Small intestine (tissue), 7 donors: ENCODE measurements at regions not wholly inside any gene's neighbourhood (a gene's known extent, or its start where the extent isn't known, plus 50 kb on each side); places are given as distances from the start of the nearest gene placed in this dataset.

Experiments used
- DNase-seq, 2 donors: peaks; one replicate each; pipeline versions ENCODE4 v3.0.0 to v3.0.0-alpha.2; 2013
- FAIRE-seq: peaks from 2 replicates; lab custom pipeline; 2012; peaks lifted over from hg19 to GRCh38; lab: Jason Lieb, UNC
- H3K27ac ChIP-seq, 3 donors: one replicate each; pipeline ENCODE4 v1.5.1; 2013; ENCODE audit warnings: low read length in 2 of 3, mild to moderate bottlenecking in 2 of 3, control low read depth in 1 of 3, inconsistent platforms in 1 of 3, low read depth in 1 of 3, moderate library complexity in 1 of 3
- H3K27me3 ChIP-seq, 3 donors: one replicate each; pipeline ENCODE4 v1.6.1; 2013; ENCODE audit warnings: low read length in 3 of 3, inconsistent platforms in 1 of 3; ENCODE audit not compliant: control insufficient read depth in 3 of 3, insufficient read depth in 3 of 3
- H3K36me3 ChIP-seq, 3 donors: one replicate each; pipeline ENCODE4 v1.6.1; 2013; ENCODE audit warnings: low read length in 3 of 3, inconsistent platforms in 1 of 3, low read depth in 1 of 3, mild to moderate bottlenecking in 1 of 3, moderate library complexity in 1 of 3; ENCODE audit not compliant: control insufficient read depth in 3 of 3, insufficient read depth in 2 of 3
- H3K4me1 ChIP-seq, 3 donors: one replicate each; pipeline ENCODE4 v1.6.1; 2013; ENCODE audit warnings: low read length in 2 of 3, inconsistent platforms in 1 of 3, low read depth in 1 of 3, mild to moderate bottlenecking in 1 of 3, moderate library complexity in 1 of 3; ENCODE audit not compliant: control insufficient read depth in 3 of 3, insufficient read depth in 2 of 3
- H3K4me3 ChIP-seq, 3 donors: one replicate each; pipeline ENCODE4 v1.5.1; 2013; ENCODE audit warnings: low read length in 3 of 3, control low read depth in 1 of 3, inconsistent platforms in 1 of 3, low read depth in 1 of 3, mild to moderate bottlenecking in 1 of 3, moderate library complexity in 1 of 3
- H3K9me3 ChIP-seq, 2 donors: one replicate each; pipeline ENCODE4 v1.6.1; 2013; ENCODE audit warnings: low read depth in 1 of 2, low read length in 1 of 2; ENCODE audit not compliant: control insufficient read depth in 2 of 2, insufficient read depth in 1 of 2
- WGBS, 3 donors: extraction: QIAGEN DNeasy Blood & Tissue Kit; methylation state at CpG; one replicate each; pipeline ENCODE4 v1.1.7; 2013; 5-methylcytosine and 5-hydroxymethylcytosine counted together
- donor health status: healthy with polysubstance abuse.
- donor health status: control.
- donor health status: control.
- donor health status: Bipolar disorder and iron deficiency.
- donor health status: healthy.

DNA sequence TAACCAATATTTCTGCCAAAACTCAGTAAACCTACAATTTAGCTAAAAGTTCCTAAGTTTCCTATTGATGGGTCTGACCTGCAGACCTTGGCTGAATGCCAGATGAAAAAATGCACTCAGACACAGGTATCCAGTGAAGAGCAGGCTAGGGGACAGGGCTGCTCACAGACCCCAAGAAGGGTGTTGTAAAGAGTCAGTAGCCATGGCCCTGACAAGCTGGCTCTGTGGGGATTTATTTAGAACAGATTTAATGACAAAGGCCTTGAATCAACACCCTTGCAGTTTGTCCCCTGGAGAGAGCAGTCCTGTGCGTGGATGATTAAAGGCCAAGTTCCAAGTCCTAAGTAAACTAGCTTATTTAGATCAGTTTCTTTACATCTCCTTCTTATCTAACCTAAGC lies 1243.2 kb upstream of the ADGRL4 start:
- FAIRE-seq = no peak
- 13 to 69% (median 18%) methylated on average over 1 of the region's 1 CpG for WGBS, 3 donors
- Histone ChIP-seq H3K4me1 (no peaks in the 10 kb centered on the region), H3K36me3 (no peaks in the 10 kb centered on the region), H3K9me3 (peaks cover 0 to 12% of the 10 kb centered on the region in 2 donors), H3K4me3 (no peak overlapping the region), H3K27ac (no peak overlapping the region), H3K27me3 (no peaks in the 10 kb centered on the region)
- no peak for DNase-seq

DNA sequence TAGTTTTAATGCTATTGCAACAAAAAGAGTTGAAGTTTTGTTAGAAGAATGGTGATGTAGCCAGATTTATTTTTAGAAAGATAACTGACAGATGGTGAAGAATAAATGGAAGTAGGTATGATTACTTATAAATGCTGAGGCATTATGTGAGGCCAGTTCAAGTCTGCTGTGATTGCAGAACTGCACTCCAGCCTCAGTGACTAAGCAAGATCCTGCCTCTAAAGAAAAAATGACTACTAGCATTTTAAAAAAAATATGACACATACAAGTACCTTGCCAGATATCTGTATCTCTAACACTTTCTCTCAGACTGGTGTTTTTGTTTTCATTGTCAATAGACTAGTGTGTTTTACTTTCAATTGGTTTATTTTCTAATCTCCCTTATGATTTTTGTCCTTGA lies 1242.4 kb upstream of the ADGRL4 start:
- no peak for DNase-seq
- Histone ChIP-seq H3K27ac (no peak overlapping the region), H3K27me3 (no peaks in the 10 kb centered on the region), H3K9me3 (peaks cover 0 to 12% of the 10 kb centered on the region in 2 donors), H3K4me3 (no peak overlapping the region), H3K4me1 (no peaks in the 10 kb centered on the region), H3K36me3 (no peaks in the 10 kb centered on the region)
- no peak for FAIRE-seq

DNA sequence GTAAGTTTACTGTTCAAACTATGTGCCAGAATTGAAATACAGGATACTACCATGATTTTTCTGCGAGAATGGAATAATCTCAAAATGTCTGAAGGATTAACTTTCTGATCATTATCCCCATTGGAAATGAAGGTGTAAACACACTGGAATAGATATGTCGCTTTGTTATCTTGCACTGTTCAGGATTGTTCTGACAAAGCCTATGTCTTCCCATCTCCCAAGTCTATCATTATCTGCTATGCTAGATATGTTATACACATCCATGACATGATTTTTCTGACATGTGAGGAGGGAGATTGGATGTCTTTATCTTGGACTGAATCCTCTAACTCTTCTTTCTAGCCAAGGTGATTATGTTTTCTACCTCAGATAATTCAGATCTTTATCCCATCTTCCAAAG lies 1239.3 kb upstream of the ADGRL4 start:
- Histone ChIP-seq H3K27ac (no peak overlapping the region), H3K4me1 (no peaks in the 10 kb centered on the region), H3K4me3 (no peak overlapping the region), H3K27me3 (no peaks in the 10 kb centered on the region), H3K9me3 (peaks cover 0 to 12% of the 10 kb centered on the region in 2 donors), H3K36me3 (no peaks in the 10 kb centered on the region)
- WGBS, 3 donors = 84 to 93% (median 90%) methylated on average over 2 of the region's 2 CpGs
- FAIRE-seq (no peak), DNase-seq (no peak)

DNA sequence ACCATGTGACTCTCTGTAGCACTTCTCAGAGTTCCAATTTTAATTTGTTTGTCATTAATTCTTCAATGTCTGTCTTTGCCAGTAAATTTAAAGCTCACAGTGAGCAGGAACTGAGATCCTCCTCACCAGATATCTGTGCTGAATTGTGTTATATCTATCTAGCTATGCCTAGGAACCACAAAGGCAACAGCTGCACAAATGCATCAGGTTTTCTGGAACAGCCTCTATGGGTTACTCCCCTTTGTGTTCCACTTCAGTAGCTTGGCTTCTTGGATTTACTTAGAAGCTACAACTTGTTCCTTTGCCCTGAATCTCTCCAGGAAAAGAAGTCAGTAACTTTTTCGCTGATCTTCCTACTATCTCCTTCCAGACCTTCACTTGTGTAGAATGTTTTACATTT lies 1237.8 kb upstream of the ADGRL4 start:
- Histone ChIP-seq H3K9me3 (peaks cover 0 to 2% of the 10 kb centered on the region in 2 donors), H3K4me3 (no peak overlapping the region), H3K27me3 (no peaks in the 10 kb centered on the region), H3K36me3 (no peaks in the 10 kb centered on the region), H3K4me1 (no peaks in the 10 kb centered on the region), H3K27ac (no peak overlapping the region)
- FAIRE-seq = no peak
- DNase-seq = no peak
- WGBS, 3 donors = 80 to 83% (median 83%) methylated on average over 1 of the region's 1 CpG

DNA sequence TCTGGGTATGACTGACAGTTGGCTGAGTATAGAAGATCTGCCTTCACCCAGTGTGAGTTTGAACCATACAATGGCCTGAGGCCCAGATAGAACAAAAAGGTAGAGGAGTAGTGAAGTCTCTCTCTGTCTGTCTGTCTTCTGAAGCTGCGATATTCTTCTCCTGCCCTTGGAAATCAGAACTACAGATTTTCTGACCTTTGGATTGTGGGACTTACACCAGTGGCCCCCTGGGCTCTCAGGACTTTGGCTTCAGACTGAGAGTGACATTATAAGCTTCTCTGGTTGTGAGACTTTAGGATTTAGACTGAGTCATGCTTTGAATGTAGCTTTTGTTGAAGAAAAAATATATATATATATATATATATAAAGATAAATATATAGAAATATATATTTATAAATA lies 1235.0 kb upstream of the ADGRL4 start:
- Histone ChIP-seq H3K4me3 (no peak overlapping the region), H3K4me1 (no peaks in the 10 kb centered on the region), H3K27ac (peak overlapping the region in 1 of 3 donors; percentile 38), H3K27me3 (no peaks in the 10 kb centered on the region), H3K9me3 (no peaks in the 10 kb centered on the region), H3K36me3 (no peaks in the 10 kb centered on the region)
- FAIRE-seq (no peak), DNase-seq (peak in 1 of 2 donors; percentile 58)
- 58 to 90% (median 87%) methylated on average over 1 of the region's 1 CpG for WGBS, 3 donors

DNA sequence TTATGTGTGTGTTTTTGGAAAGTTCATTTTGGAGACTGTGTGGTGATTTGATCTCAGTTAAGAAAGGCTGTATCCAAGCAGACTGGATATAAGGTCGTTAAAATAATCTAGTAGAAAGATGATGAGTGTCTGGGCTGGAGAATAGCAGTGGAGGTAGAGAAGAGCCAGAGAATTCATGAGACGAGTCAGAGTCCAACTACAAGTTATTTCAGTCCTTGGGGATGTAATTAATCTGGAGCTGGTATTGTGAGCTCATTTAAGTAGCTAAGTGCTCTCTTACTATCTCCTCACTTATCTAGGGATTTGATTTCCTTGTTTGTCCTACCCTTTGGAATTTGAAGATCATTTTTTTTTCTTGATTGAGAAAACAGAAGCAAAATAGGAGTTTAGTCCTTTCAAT lies 1219.0 kb upstream of the ADGRL4 start:
- 16 to 41% (median 30%) methylated on average over 2 of the region's 2 CpGs for WGBS, 3 donors
- DNase-seq = peak in 1 of 2 donors; percentile 8
- no peak for FAIRE-seq

DNA sequence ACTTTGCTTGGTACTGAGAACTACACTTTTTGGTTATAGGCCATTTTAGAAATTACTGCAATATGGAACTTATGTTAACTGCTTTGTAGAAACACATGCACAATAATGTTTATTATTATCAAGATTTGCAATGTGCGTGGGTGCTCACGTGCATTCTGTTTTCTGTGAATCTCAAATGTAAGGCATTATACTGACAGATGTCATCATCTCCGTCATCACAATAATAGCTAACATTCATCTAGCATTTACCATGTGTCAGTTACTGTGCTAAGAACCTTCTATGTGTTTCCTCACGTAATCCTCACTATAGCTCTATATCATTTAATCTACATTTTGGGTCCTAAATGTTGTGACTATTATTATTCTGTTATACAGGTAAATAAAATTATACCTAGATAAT lies 1214.8 kb upstream of the ADGRL4 start:
- Histone ChIP-seq H3K4me1 (peaks cover 0 to 4% (median 0%) of the 10 kb centered on the region in 3 donors), H3K27me3 (no peaks in the 10 kb centered on the region), H3K27ac (no peak overlapping the region), H3K36me3 (no peaks in the 10 kb centered on the region), H3K9me3 (no peaks in the 10 kb centered on the region), H3K4me3 (no peak overlapping the region)
- no peak for FAIRE-seq
- 91 to 95% (median 92%) methylated on average over 4 of the region's 4 CpGs for WGBS, 3 donors
- no peak for DNase-seq

More for the DNA sequence above, 1219.0 kb upstream of the ADGRL4 start:
- Histone ChIP-seq H3K9me3 (no peaks in the 10 kb centered on the region), H3K4me3 (no peak overlapping the region), H3K36me3 (no peaks in the 10 kb centered on the region), H3K27ac (no peak overlapping the region), H3K27me3 (no peaks in the 10 kb centered on the region), H3K4me1 (no peaks in the 10 kb centered on the region)

DNA sequence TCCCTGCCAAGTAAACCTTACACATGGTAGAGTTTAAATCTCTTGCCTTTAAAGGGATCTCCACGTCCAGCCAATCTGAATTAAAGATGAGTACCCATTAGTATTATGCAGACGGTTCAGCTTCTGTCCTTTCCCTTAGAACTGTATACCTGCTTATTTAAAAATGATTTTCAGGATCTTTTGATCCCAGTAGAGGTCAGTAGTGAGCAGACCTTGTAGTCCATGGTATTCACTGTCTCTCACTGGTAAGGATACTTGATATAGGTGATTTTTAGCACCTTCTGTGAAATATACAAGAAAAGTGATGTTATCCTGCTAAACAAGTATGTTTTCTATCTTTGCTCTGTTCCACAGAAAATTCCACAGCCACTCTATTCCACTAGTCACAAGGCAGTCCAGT lies 1211.6 kb upstream of the ADGRL4 start:
- WGBS, 3 donors = 47 to 57% (median 54%) methylated on average over 2 of the region's 2 CpGs

DNA sequence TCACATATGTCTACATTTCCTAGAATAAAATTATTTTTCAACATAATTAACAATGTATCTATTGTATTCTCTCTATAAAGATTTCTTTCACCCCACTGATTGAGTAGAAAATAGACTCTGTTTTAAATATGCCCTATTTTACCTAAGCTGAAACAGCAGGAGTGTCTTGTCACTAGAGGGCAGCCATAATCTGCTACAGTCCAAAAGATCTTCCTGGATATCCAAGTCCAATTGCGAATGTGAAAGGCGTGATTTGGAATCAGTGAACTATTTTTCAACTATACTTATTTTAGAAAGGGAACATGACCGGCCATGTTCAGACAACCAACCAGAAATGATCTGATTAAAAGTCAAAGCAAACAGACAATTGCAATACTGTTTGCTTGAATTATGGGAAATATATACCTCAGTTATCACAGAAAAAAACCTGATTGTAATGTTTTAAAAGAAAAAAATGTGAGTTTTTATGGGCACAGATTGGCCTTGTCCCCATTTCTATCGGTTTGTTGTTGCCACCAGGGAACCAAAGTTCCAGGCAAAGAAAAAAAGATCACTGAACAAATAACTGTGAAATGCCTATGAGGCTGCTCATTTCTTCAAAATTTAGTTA lies 1211.0 kb upstream of the ADGRL4 start:
- Histone ChIP-seq H3K27me3 (no peaks in the 10 kb centered on the region), H3K27ac (no peak overlapping the region), H3K4me1 (peaks cover 0 to 4% (median 0%) of the 10 kb centered on the region in 3 donors), H3K36me3 (no peaks in the 10 kb centered on the region), H3K9me3 (no peaks in the 10 kb centered on the region), H3K4me3 (no peak overlapping the region)
- WGBS, 3 donors = 7 to 32% (median 17%) methylated on average over 4 of the region's 4 CpGs
- FAIRE-seq = no peak
- peak; percentile 29 to 69 for DNase-seq

More for the DNA sequence above, 1211.6 kb upstream of the ADGRL4 start:
- Histone ChIP-seq H3K27me3 (no peaks in the 10 kb centered on the region), H3K4me1 (peaks cover 0 to 4% (median 0%) of the 10 kb centered on the region in 3 donors), H3K27ac (no peak overlapping the region), H3K36me3 (no peaks in the 10 kb centered on the region), H3K9me3 (no peaks in the 10 kb centered on the region), H3K4me3 (no peak overlapping the region)
- DNase-seq (peak; percentile 34 to 66), FAIRE-seq (no peak)
